HG03571 (cell line): ENCODE measurements at regions not wholly inside any gene's neighbourhood (a gene's known extent, or its start where the extent isn't known, plus 50 kb on each side); places are given as distances from the start of the nearest gene placed in this dataset.

Source experiments
- ATAC-seq: cut with Tn5 transposase; IDR thresholded peaks from one replicate; pipeline ENCODE4 v1.9.1; 2021; ENCODE audit not compliant: unreplicated experiment

DNA sequence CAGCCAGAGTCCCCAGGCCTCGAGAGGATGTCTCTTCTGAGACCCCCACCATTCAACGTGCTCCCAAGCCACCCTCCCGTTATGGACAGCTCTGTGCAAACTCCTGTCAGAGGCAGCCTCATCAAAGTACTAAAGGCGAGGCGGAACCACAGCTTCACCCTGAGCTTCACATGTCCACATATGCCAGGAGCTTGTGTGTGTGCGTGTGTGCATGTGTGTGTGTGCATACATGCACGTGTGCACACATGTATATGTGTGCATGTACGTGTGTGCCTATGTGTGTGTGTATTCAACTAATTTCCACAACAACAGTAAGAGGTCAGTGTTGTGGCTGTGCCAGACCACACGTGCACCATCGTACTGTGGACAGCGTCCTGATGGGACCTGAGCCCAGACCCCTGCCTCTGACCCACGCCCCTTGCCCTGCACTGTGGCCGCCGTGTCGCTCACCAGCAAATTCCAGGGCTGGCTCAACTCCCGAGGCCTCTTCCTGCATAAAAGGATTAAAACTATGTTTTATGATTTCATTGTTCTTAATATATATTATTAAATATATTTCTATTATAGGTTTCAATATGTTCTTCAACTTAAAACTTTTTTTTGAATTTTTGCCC, 444.8 kb downstream of the EIPR1 start:
- ATAC-seq: no peak

- no peak for ATAC-seq
Measured at GRCh38 chr2:2932189-2932588, 445.4 kb downstream of the EIPR1 start.

GRCh38 chr2:2931318-2932075, 446.1 kb downstream of the EIPR1 start:
- ATAC-seq: no peak

DNA sequence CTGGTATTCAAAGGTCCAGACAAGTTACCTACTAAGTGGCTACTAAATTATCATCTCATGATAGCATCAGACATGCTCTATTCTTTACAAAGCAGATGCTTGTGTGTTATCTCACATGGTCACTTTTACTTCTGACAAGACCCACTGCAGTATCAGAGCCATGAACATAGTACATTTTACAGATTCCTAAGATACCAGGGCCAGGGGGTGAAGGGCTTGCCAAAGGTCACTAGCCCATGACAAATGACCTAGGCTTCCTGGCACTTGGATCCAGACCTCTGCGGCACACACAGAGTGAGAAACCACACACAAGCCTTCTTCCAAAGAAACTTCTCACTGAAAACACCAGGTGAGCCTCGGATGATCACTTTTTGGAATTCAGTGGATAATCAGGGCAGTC, 446.8 kb downstream of the EIPR1 start:
- ATAC-seq: no peak

GRCh38 chr2:2926858-2927175, 450.8 kb downstream of the EIPR1 start:
- ATAC-seq: peak; percentile 45

DNA sequence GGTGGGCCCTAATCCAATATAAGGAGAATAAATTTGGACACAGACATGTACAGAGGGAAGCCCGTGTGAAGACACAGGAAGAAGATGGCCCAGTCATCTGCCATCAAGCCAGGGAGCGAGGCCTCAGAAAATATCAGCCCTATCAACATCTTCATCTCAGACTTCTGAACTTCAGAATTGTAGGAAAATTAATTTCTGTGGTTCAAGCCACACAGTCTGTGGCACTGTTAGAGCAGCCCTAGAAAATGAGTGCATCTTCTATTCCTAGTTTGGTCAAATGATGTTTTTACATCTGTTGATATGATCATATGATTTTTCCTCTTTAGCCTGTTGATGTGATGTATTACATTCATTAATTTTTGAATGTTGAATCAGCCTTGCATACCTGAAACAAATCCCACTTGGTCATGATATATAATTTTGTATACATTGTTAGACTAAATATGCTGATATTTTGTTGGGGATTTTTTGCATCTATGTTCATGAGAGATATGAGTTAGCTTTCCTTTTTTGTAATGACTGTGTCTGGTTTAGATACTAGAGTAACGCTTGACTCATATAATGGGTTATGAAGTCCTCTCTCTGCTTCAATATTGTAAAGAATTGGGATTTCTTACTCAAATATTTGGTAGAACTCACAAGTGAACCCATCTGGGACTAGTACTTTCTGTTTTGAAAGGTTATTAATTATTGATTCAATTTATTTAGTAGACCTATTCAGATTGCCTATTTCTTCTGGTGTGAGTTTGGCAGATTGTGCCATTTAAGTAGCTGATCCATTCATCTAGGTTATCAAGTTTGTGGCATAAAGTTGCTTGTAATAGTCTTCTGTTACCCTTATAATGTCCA, 451.4 kb downstream of the EIPR1 start:
- peak; percentile 80 for ATAC-seq

DNA sequence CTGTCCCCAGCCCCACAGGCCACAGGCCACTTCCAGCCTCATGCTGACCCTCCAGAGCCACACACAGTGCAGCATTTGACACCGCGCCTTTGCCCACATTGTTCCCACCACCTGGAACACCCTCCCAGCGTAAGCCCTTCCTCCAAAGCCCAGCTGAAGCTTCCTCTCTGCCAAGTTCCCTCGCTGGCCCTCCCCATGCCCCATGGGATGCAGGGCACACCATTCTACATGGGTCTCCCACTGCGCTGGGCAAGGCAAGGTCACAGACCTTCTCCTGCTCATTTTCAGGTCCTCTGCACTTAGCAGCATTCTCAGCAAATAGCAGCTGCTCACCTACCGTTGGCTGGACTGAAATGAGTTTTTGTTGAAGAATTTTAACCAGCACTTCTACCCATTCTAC, 455.5 kb downstream of the EIPR1 start:
- ATAC-seq: no peak

GRCh38 chr2:2921011-2921720, 456.5 kb downstream of the EIPR1 start:
- ATAC-seq: no peak

DNA sequence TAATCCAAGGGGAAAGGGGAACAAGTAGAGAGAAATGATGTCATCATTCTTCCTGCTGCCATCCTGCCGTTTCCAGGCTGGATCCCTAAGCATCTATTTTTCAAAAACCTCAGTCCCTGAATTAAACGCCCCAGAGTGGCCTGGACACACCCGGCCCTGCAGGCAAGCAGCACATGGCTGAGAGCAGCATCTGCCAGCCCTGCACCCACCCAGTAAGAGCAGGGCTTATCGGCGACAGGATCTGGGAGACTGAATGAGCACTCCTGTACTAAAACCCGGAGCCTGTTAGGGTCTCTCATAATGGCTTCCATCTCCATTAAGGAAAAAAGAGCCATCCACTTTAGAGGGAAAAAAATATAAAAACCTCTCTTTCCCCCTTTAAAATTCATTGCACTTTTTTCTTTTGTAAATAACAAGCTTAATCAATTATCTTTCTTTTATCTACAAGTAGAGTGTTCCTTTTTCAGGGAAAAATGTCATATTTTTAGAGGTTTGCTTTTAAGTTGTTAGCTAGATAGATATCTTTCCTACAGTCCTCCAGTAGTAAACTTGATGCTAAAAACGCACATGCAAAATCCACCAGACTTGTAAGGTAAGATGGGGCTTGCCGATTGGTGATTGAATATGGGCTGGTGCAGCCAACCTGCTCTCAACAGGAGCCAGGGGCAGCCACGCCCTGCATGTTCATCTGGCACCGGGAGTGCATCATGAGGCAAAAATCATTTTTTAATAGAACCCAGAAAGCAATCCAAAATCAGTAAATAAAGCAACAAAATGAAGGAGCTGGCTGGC, 457.8 kb downstream of the EIPR1 start:
- ATAC-seq: no peak

GRCh38 chr2:2919026-2919425, 458.6 kb downstream of the EIPR1 start:
- no peak for ATAC-seq

DNA sequence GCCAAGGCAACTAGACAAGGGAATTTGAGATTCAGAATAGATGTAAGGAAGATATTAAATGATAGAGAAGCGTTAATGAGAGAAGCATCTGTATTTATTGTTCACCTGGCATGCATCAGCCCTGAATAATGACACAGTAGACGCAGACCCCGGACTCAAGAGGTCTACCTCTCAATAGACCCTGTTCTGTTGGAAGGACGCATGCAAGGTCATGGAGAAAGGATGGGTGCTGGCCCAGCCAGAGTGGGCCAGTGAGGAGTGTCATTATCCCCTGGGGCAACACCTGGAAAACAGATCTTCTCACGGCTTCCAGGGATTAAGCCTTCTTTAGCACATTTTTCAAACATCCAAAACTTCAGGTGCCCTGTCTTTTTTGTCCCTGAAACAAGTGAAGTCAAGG, 461.0 kb downstream of the EIPR1 start:
- ATAC-seq: no peak

- ATAC-seq: no peak
Measured at GRCh38 chr2:2914252-2914651, 463.4 kb downstream of the EIPR1 start.

DNA sequence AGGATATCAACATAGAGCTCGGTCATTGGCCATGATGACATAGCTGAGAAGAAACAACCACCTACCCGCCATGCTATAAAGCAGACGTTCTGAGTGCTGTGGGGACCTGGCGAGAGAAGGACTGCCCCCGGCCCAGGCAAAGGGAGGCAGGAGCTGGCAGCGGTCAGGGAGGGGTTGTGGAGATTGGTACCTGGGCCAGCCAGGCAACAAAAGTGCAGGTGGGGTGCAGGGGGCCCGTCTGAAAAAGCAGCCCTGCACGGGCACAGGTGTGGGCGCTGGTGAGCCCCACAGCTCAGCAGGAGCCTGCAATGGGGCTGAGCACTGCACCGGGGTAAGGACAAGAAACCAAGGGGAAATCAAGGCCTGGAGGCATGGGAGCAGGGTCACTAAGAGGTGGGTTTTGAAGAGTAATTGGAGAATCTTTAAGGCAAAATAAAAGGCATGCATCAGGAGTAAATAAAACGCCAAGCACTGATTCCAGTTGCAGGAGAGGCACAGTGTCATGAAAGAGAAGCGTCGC, 464.0 kb downstream of the EIPR1 start:
- ATAC-seq: no peak

- no peak for ATAC-seq
Measured at GRCh38 chr2:2912731-2913130, 464.9 kb downstream of the EIPR1 start.

GRCh38 chr2:2912293-2912692, 465.3 kb downstream of the EIPR1 start:
- no peak for ATAC-seq

GRCh38 chr2:2910259-2910658, 467.4 kb downstream of the EIPR1 start:
- ATAC-seq: no peak

- ATAC-seq: no peak
Measured at GRCh38 chr2:2909086-2910035, 468.3 kb downstream of the EIPR1 start.

GRCh38 chr2:2906091-2906490, 471.5 kb downstream of the EIPR1 start:
- ATAC-seq: no peak

- no peak for ATAC-seq
Measured at GRCh38 chr2:2904721-2905350, 472.8 kb downstream of the EIPR1 start.
